NCI-H2227 (cell line): ENCODE measurements at regions not wholly inside any gene's neighbourhood (a gene's known extent, or its start where the extent isn't known, plus 50 kb on each side); places are given as distances from the start of the nearest gene placed in this dataset.
"Not testable (repeated sequence)": the region's sequence is repeated elsewhere in the genome, so short reads cannot be mapped to it uniquely, and the experiment has no call there.

Experiments used
- DNase-seq: peaks from one replicate; lab custom pipeline; 2025; ENCODE audit not compliant: unreplicated experiment; lab: John Stamatoyannopoulos, UW

- DNase-seq = no peak
Observed at GRCh38 chr2:163123526-163123925, 285.0 kb upstream of the KCNH7 start.

DNA sequence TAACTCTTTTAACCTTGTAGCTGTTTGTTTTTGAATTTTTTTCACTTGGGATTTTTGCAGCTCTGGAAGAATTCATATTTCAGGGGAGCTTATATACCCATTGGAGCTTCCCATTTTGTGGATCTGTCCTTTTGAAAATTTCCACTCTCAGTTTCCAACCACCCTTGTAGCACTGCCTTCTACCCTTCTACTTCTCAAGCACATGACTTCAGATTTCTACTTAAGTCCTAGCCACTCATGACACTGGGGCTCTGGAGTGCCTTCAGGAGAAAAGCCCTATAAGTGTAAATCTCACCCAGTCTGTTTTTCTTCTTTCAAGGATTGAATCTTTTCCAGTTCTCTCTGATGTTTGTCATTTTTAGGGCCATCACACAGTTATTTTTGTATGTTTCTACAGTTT lies 283.7 kb upstream of the KCNH7 start:
- no peak for DNase-seq

DNA sequence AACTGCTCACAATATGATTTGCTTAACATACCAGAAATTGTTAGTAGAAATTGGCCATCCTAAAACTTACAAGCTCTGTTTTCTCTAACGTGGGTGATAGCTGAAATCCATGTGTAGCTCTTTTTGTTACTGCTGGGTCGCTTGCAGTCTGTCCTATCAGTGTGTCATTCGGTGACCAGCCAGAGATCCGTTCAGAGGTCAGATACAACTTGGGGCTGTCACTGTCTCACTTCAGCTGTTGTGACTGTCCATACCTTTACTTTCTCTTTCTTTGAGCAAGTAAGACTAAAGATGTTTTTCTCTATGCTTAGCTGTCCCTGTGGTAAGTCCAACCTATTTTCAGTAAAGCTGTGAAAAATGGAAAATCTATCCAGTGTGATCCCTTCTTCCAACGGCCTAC lies 282.9 kb upstream of the KCNH7 start:
- DNase-seq = no peak

DNA sequence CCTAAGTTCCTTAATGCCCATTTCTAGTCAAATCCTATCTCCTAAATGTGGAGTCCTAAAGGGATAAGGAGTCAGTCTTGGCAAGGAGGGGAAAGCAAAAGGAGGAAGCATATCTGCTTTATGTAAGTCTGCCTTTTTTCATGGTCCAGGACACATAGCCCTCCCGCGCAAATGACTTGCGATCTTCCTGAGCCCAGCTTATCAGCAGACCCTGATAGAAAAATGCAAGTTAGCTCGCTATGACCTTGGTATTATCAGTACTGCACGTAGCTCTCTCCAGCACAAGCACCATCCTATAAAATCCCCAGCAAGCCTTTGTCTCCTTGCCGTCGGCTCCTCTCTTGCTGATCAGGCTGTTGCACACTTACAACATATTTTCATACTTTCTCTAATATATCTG lies 281.4 kb upstream of the KCNH7 start:
- DNase-seq = no peak

- DNase-seq = no peak
Observed at GRCh38 chr2:163086940-163087339, 248.4 kb upstream of the KCNH7 start.

DNA sequence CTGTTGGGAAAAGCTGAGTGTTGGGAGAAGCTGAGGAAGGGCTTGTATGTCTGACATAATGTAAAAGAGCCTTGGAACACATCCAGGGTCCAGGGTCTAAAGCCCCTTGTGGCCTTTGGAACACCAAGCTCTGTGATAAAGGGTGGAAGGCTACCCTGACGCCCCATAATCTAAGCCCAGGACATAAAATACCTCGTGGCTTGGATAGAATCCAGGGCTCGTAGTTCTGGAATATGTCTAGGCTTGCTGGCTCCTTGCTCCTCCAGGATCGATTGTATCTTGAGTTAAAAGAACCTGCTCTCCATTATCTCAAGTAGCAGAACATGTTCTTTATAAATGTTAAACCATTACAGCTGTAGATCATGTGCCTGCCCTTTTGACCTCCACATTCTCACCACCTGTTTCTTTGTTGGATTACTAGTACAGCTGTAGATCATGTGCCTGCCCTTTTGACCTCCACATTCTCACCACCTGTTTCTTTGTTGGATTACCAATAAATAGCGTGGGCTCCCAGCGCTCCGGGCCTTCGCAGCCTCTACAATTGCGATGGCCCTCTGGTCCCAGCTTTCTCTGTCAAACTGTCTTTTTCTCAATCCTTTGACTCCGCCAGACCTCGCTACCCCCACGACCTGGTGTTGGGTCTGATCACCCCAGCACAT lies 246.9 kb upstream of the KCNH7 start:
- DNase-seq = peak; percentile 29

GRCh38 chr2:163081754-163082153 lies 243.2 kb upstream of the KCNH7 start:
- no peak for DNase-seq

DNA sequence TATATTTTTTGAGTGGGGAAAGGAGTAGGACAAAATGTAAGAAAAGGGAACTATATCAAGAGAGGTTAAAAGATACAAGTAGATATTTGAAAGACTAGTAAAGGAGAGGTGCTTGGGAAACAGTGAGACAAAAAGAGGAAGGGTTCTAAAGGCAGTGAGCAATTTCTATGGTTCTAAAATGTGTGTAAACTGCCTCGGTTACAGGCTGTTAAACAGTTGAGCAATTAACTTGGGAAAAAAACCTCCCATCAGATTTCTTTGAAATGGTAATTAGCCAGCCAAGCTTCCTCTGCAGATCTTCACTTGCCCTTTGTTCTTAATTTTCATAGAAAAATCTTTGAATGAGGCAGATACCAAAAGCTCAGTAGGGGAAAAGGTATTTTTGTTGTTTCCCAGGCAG lies 238.7 kb upstream of the KCNH7 start:
- DNase-seq = no peak

DNA sequence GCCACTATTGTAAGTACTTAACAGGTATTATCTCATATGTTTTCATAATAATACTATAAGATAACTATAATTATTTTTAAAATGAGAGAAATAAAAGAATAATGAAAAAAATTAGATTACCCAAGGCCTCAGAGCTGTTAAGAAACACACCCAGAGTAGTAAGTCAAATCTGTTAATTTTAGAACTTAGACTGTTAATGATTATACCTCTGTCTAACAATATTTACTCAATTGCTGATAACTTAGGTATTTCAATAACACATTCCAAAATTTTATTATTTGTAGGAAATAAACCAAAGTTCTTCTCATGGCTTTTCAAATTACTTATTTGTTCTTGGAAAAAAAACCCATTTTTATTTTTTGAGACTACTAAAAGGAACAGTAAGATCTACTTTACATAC lies 227.5 kb upstream of the KCNH7 start:
- DNase-seq = no peak

DNA sequence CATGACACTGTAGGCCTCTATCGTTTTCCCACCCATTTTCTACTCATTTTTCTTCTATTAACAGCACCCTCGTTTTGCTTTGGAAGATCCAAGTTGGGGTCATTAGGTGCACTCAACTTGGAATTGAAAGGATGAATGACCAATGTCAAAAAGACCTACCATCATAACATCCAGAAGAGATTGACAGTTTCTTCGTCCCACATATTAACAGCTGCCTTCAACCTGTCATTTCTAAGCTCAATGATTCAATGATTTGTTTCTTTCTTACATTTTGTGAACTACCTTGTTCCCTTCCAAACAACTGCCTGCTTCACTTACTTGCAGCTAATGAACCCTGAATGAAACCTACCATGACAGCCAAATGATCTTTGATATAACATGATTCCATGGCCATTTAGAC lies 224.0 kb upstream of the KCNH7 start:
- DNase-seq = no peak

DNA sequence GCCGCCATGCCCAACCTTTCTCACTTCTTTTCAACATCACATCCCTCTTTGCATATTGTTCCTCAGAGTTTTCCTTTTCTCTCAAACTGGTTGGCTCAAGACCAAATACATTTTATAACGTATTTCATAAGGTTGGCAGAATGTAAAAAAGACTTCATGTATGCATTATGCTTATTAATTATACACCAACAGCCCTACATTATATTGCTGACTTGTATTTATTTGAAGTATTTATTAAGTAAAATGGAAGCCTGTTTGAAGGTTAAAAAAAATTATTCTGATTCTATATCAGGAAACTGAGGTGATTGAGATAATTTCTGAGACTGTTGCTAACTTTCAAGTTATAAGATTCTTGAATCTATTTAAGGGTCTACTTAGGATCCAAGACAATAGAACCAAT lies 208.0 kb upstream of the KCNH7 start:
- DNase-seq = no peak

DNA sequence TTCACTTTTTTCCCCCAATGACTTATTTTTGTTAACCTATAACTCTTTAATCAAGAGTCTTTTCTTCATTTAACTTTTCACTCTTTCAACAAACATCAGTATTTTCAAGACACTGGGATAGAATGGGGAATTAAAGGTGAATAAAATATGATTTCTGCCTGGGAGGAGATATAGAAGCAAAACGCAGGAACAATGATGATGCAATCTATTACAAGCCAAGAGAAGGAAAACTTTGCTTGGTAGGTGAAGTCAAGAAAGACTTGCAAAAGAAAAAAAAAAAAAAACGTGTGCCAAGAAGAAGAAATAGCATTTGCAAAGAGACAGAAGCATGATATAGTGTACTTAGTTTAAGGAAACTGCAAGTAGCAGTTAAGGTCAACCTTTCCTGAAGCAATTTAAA lies 207.3 kb upstream of the KCNH7 start:
- no peak for DNase-seq

GRCh38 chr2:163044114-163044513 lies 205.5 kb upstream of the KCNH7 start:
- peak; percentile 42 for DNase-seq

DNA sequence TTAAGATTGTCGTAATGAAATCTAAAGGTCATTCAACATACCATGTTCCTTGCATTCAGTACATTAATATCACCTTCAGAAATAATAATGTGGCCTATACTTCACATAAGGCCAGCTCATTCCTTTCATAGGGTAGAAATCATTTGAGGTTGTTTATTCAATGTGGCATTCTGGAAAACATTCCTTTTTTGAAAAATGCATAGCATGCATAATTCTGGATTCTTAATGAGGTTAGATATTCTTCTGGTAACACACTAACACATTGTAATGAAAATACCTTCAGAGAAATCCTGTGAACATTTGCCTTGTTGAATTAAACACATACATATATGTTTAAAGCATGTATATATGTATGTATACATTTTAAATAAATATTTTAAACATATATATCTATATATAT lies 204.6 kb upstream of the KCNH7 start:
- no peak for DNase-seq

- no peak for DNase-seq
Observed at GRCh38 chr2:163039266-163039665, 200.7 kb upstream of the KCNH7 start.

- no peak for DNase-seq
Observed at GRCh38 chr2:163028807-163029206, 190.2 kb upstream of the KCNH7 start.

DNA sequence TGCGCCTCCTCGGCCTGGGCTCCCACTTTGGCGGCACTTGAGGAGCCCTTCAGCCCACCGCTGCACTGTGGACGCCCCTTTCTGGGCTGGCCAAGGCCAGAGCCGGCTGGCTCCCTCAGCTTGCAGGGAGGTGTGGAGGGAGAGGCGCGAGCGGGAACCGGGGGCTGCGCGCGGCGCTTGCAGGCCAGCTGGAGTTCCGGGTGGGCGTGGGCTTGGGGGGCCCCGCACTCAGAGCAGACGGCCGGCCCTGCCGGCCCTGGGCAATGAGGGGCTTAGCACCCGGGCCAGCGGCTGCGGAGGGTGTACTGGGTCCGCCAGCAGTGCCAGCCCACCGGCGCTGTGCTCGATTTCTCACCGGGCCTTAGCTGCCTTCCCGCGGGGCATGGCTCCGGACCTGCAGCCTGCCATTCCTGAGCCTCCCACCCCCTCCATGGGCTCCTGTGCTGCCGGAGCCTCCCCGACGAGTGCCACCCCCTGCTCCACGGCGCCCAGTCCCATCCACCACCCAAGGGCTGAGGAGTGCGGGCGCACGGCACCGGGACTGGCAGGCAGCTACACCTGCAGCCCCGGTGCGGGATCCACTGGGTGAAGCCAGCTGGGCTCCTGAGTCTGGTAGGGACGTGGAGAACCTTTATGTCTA lies 187.7 kb upstream of the KCNH7 start:
- not testable (repeated sequence) for DNase-seq

GRCh38 chr2:163016882-163017281 lies 178.3 kb upstream of the KCNH7 start:
- DNase-seq = not testable (repeated sequence)

DNA sequence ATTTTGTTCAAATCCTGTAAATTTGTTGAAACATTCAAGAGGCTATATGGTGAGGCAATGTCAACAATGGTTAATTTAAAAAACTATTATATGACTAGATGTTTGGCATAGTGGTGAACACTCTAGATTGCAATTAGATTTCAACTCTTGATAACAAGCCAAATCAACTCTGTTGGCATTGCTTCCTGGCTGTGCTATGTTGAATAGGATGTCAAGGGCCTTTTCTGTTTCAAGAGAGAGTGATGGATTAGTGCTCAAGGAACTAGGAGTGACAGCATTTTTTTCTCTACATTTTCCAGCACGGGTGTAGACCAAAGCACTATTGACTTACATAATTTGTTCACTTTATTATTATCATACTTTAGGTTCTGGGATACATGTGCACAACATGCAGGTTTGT lies 172.4 kb upstream of the KCNH7 start:
- DNase-seq = no peak

- no peak for DNase-seq
Observed at GRCh38 chr2:163008642-163009041, 170.1 kb upstream of the KCNH7 start.

- DNase-seq = no peak
Observed at GRCh38 chr2:162994718-162995117, 156.2 kb upstream of the KCNH7 start.

DNA sequence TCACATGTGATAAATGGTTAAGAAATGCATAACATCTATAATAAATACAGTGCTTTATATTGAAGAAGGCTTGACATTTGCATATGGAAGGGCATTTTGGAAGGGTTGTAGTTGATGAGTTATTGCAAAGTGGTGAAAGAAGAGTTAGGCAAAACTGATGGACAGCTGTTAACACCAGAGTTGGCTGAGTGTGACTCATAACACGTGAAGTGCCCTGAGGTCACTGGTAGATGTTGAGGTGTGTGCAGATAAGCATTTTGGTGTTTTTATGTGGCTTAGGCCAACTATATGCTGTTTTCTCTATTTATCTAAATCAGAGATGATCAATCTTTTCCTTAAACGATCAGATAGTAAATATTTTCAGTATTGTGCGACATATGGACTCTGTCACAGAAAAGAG lies 154.3 kb upstream of the KCNH7 start:
- DNase-seq = no peak

- peak; percentile 27 for DNase-seq
Observed at GRCh38 chr2:162989507-162989906, 150.9 kb upstream of the KCNH7 start.
